GM19328 (cell line): ENCODE measurements at regions not wholly inside any gene's neighbourhood (a gene's known extent, or its start where the extent isn't known, plus 50 kb on each side); places are given as distances from the start of the nearest gene placed in this dataset.

ENCODE experiments used
- ATAC-seq: cut with Tn5 transposase; IDR thresholded peaks from one replicate; pipeline ENCODE4 v1.9.1; 2021; ENCODE audit warnings: mild to moderate bottlenecking, moderate library complexity; ENCODE audit not compliant: unreplicated experiment

GRCh38 chr1:58154256-58154655 lies 392.3 kb downstream of the OMA1 start:
- no peak for ATAC-seq

GRCh38 chr1:58152697-58153096 lies 393.8 kb downstream of the OMA1 start:
- no peak for ATAC-seq

GRCh38 chr1:58149271-58149812 lies 397.2 kb downstream of the OMA1 start:
- no peak for ATAC-seq

- ATAC-seq = no peak
Measured at GRCh38 chr1:58144698-58145270, 401.7 kb downstream of the OMA1 start.

- no peak for ATAC-seq
Measured at GRCh38 chr1:58143972-58144697, 402.4 kb downstream of the OMA1 start.

- no peak for ATAC-seq
Measured at GRCh38 chr1:58136387-58136786, 410.1 kb downstream of the OMA1 start.

- ATAC-seq = no peak
Measured at GRCh38 chr1:58135821-58136321, 410.7 kb downstream of the OMA1 start.

- ATAC-seq = no peak
Measured at GRCh38 chr1:58133562-58133961, 413.0 kb downstream of the OMA1 start.

GRCh38 chr1:58123051-58123450 lies 423.5 kb downstream of the OMA1 start:
- no peak for ATAC-seq

GRCh38 chr1:58119971-58120370 lies 426.6 kb downstream of the OMA1 start:
- no peak for ATAC-seq

- no peak for ATAC-seq
Measured at GRCh38 chr1:58116284-58116683, 430.2 kb downstream of the OMA1 start.

- no peak for ATAC-seq
Measured at GRCh38 chr1:58109646-58110200, 436.8 kb downstream of the OMA1 start.

- no peak for ATAC-seq
Measured at GRCh38 chr1:58108783-58109182, 437.7 kb downstream of the OMA1 start.

- no peak for ATAC-seq
Measured at GRCh38 chr1:58107943-58108342, 438.6 kb downstream of the OMA1 start.

- ATAC-seq = peak; percentile 75
Measured at GRCh38 chr1:58104960-58105359, 441.6 kb downstream of the OMA1 start.

GRCh38 chr1:58096714-58097113 lies 449.8 kb downstream of the OMA1 start:
- ATAC-seq = no peak

- ATAC-seq = no peak
Measured at GRCh38 chr1:58095183-58095582, 451.3 kb downstream of the OMA1 start.

GRCh38 chr1:58094221-58094620 lies 452.3 kb downstream of the OMA1 start:
- ATAC-seq = no peak

- no peak for ATAC-seq
Measured at GRCh38 chr1:58090640-58091039, 455.9 kb downstream of the OMA1 start.

- ATAC-seq = no peak
Measured at GRCh38 chr1:58089898-58090534, 456.5 kb downstream of the OMA1 start.

- ATAC-seq = no peak
Measured at GRCh38 chr1:58084266-58084665, 462.3 kb downstream of the OMA1 start.

GRCh38 chr1:58082596-58082995 lies 463.9 kb downstream of the OMA1 start:
- ATAC-seq = no peak
